ENCODE measurements at regions not wholly inside any gene's neighbourhood (a gene's known extent, or its start where the extent isn't known, plus 50 kb on each side); places are given as distances from the start of the nearest gene placed in this dataset.
A peak's percentile ranks its signal among the peaks of the same experiment; 100 is the strongest.
"Not testable (repeated sequence)": the region's sequence is repeated elsewhere in the genome, so short reads cannot be mapped to it uniquely, and the experiment has no call there.

- ATAC-seq; intact Hi-C loops (cut with DNase I); DNase-seq (ENCODE audit: missing footprints): not testable (repeated sequence)
Measured at GRCh38 chr20:6321235-6321634, 198.4 kb upstream of the FERMT1 start.

DNA sequence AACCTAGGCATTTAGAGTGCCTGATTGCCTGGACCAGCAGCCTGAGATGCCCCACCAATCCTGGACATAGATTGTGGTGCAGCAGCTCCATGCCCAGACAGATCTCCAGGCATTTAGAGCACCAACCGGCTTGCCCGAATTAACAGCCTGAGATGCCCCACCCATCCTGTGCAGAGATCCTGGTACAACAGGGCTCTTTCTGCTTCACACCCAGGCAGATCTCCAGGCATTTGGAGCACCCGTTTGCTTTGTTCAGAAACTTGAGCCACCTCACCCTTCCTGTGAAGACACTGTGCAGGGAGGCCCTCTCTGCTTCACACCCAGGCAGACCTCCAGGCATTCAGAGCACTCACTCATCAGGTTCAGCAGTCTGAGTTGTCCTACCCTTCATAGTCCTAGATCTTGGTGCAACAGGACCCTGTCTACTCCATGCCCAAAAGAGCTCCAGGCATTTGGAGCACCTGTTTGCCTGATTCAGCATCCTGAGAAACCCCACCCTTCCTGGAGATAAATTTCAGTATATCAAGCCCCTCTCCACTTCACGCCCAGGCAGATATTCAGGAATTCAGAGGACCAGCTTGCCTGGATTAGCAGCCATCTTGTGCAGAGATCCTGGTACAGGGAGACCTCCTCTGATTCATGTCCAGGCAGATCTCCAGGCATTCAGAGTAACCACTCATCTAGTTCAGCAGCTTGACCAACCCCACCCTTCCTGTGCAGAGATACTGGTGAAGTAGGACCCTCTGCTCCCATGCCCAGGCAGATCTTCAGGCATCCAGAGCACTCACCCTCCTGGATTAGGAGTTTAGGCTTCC is 189.2 kb upstream of the FERMT1 start:
- intact Hi-C loops (cut with DNase I): no loop called here
- no peak for DNase-seq (ENCODE audit: missing footprints)
- ATAC-seq: no peak

- intact Hi-C loops (cut with DNase I): no loop called here
- no peak for ATAC-seq
- no peak for DNase-seq (ENCODE audit: missing footprints)
Measured at GRCh38 chr20:6311097-6311496, 188.3 kb upstream of the FERMT1 start.

DNA sequence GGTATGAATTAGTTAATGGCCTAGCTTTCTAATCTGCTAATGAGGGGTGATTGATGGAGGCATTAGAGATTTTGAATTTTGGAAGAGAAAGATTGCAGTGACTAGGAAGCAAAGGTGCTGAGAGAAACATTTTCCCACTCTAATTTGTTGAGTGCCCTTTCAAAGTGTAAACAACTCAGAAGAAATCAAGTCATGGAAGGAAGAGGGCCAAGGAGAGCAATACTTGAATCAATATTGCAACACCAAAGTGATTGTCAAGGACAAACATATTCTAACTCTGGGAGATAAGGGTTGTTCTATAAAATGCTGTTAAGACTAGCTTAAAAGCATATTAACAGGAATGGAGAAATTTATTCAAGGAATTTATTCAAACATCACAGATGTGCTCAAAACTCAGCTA is 182.7 kb upstream of the FERMT1 start:
- DNase-seq (ENCODE audit: missing footprints): no peak
- ATAC-seq: no peak
- intact Hi-C loops (cut with DNase I): no loop called here

DNA sequence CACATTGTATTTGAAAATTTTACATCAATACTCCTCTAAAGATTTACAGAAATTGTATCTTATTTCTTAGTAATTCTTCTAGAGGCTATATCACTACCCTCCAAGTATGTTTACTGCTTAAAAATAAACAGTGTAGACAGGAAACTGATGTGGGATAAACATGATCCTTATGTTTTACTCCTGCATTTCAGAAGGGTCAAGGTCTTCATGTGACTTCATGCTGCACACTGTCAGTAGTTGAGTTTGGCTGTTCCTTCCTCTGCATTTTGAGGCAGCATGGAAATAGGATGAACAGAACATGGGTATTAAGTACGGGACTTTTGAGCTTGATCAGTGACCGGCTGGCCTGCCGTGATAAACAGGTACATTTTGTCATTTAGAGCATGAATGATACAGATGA is 179.2 kb upstream of the FERMT1 start:
- no peak for ATAC-seq
- DNase-seq (ENCODE audit: missing footprints): no peak
- intact Hi-C loops (cut with DNase I): no loop called here

- no peak for ATAC-seq
- DNase-seq (ENCODE audit: missing footprints): no peak
Measured at GRCh38 chr20:6299456-6299855, 176.6 kb upstream of the FERMT1 start.

GRCh38 chr20:6298049-6298448 is 175.2 kb upstream of the FERMT1 start:
- DNase-seq (ENCODE audit: missing footprints) (no peak), ATAC-seq (no peak)
- intact Hi-C loops (cut with DNase I): no loop called here

More at GRCh38 chr20:6299456-6299855, 176.6 kb upstream of the FERMT1 start:
- intact Hi-C loops (cut with DNase I): no loop called here

GRCh38 chr20:6295867-6296256 is 173.0 kb upstream of the FERMT1 start:
- DNase-seq (ENCODE audit: missing footprints): no peak
- intact Hi-C loops (cut with DNase I): no loop called here
- no peak for ATAC-seq

GRCh38 chr20:6295127-6295866 is 172.5 kb upstream of the FERMT1 start:
- peak; percentile 60 for ATAC-seq
- intact Hi-C loops (cut with DNase I): no loop called here
- no peak for DNase-seq (ENCODE audit: missing footprints)

DNA sequence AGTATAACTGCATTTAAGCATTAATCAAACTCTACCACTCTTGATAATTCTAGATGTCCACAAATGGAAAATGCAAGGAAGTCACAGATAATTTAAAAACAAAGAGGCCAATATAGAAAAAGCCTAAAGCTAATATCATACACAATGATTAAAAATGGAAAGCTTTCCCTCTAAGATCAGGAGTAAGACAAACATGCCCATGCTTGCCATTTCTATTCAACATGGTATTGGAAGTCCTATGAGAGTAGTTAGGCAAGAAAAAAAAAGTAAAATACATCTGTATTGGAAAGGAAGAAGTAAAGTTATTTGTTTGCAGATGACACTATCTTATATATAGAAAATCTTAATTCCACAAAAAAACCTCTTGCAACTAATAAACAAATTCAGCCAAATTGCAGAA is 164.6 kb upstream of the FERMT1 start:
- DNase-seq (ENCODE audit: missing footprints): no peak
- ATAC-seq: no peak
- intact Hi-C loops (cut with DNase I): no loop called here

DNA sequence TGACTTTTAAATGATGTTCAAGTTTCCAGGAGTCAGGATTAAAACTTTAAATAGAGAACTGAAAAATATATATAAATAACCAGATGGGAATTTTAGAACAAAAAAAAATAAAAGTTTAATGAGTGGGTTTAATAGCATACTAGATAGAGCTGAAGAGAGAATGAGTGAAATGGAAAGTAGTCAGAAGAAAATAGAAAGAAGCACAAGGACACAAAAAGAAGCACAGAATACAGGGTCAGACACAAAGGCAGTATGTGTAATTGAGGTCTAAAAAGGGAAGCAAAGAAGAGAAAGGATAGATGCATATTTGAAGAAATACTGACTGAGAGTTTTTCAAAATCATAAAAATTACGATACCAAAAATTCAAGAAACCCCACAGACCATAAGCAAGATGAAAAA is 159.8 kb upstream of the FERMT1 start:
- DNase-seq (ENCODE audit: missing footprints) (no peak), ATAC-seq (no peak)
- intact Hi-C loops (cut with DNase I): no loop called here

DNA sequence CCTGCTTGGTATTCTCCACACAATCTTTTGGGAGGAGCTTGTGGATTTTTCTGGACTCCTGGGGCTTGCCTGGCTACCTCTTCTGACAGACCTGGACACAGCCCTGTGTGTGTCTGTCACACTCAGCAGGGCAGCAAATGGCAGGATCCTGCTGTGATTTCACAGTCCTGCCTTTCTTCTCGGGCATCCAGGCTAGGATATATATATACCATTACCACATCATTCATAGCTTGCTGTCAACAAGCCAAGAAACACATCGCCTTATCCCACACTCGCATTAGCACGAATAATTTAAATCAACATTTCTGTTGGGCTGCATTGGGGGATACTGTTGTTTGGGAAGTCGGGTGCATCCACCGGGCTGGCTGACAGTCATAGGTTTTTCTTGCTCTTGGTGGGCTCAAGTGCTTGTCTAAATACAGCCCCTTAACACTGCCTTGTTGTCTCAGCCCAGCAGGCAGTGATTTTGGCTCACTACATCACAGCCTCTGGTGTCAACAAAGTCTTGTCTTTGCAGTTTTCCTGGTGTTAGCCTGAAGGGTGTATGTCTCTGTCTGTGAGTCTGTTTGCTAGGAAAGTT is 154.9 kb upstream of the FERMT1 start:
- ATAC-seq (no peak), DNase-seq (ENCODE audit: missing footprints) (no peak)
- intact Hi-C loops (cut with DNase I): no loop called here

DNA sequence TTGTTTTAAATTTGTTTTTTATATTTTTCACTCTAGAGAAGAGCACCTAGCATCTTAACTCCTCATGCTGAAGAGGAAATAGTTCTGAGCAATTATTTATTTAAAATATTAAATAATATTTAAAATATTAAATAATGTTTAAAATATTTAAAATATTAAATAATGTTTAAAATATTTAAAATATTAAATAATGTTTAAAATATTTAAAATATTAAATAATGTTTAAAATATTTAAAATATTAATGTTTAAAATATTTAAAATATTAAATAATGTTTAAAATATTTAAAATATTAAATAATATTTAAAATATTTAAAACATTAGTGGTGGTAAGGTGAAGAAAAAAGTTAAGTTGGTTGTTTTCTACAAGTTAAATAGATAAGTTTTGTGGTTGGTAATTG is 147.6 kb upstream of the FERMT1 start:
- DNase-seq (ENCODE audit: missing footprints); intact Hi-C loops (cut with DNase I); ATAC-seq: not testable (repeated sequence)

- DNase-seq (ENCODE audit: missing footprints) (no peak), ATAC-seq (no peak)
- intact Hi-C loops (cut with DNase I): no loop called here
Measured at GRCh38 chr20:6269168-6269873, 146.5 kb upstream of the FERMT1 start.

DNA sequence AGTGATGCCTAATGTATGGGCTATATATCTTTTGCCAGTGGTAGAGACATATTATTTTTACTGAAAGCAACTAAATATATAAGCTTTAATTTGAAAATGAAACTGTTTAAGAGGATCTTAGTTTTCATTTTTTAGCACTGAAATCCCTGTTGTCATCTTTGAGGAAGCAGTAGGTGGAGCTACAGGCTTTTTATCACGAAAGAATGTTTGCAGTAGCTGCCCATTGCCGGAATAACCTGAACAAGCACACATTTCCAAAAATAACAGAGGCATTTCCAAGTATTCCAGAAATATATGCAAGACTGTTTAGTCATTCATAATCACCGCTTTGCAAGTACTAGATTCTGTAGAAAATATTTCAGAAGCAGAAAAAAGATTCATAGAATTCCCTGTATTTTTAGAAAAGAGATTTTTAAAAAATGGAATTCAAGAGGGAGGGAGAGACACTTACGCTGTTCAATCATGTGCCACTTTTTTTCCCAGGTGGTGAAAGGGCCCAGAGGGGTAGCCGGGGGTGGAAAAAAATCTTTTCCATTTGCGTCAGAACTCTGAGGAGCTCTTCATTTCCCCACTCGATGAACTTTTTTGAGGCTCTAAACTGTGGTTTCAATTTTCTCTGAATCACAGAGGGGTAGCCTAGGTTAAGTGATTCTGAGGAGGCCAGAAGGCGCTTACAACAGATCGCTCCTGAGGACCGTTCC is 142.5 kb upstream of the FERMT1 start:
- intact Hi-C loops (cut with DNase I): no loop called here
- ATAC-seq (peak; percentile 75), DNase-seq (ENCODE audit: missing footprints) (no peak)

DNA sequence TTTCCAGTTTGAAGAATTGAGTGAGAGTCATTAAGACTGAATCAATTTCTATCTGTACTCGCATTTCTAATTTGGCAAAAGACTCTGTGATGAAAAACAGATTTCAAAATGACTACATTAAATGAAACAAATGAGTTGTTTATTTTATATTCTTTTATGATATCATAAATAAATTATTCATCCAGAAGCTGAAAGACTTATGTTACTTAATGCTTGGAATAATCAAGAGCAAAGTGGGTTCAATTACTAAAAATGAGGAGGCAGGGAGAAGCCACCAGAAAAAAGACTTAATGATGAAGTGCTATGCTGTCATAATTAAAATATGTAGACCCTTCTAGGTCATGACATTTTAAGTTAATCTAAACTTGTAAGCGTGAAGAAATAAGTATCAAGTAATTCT is 130.6 kb upstream of the FERMT1 start:
- DNase-seq (ENCODE audit: missing footprints) (no peak), ATAC-seq (no peak)
- intact Hi-C loops (cut with DNase I): no loop called here

DNA sequence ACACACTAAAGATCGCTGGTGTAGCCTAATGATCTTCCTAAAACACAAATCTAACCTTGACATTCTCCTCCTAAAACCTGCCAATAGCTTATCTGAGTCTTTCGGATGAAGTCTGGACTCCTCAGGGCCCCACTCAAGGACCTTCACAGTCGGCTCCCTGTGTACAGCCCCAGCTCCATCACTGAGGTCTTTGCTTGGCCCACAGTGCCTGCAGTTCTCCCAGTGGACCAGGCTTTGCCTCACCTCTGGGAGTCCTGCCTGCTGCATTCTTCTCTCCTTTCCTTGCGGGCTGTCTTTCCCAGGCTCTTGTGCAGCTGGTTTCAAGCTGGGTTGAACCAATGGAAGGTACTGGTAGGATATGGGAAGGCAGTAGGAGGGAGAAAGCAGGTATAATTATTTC is 122.6 kb upstream of the FERMT1 start:
- no peak for DNase-seq (ENCODE audit: missing footprints)
- intact Hi-C loops (cut with DNase I): no loop called here
- no peak for ATAC-seq

GRCh38 chr20:6241591-6241990 is 118.8 kb upstream of the FERMT1 start:
- ATAC-seq: no peak
- no peak for DNase-seq (ENCODE audit: missing footprints)
- intact Hi-C loops (cut with DNase I): no loop called here

DNA sequence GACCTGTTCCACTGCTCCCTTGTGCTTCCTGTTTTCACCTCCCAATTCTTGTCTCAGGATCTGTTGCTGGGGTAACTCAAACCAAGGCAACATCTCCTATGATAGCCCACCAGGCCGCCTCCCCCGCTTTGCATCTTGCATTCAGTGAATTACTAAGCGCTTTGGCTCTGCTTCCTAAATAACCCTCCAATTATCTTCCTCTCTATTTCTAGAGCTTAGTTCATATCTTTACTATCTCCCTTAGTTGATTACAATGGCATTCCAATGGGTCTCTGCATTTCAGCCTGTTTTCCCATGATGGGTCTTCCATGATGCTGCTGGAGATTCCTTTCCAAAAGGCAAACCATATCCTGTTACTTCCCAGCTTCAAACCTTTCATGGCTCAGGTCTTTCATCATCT is 117.2 kb upstream of the FERMT1 start:
- intact Hi-C loops (cut with DNase I): no loop called here
- no peak for DNase-seq (ENCODE audit: missing footprints)
- no peak for ATAC-seq

All from Right ventricle myocardium inferior (tissue), 1 donor.